MM.1S (cell line): ENCODE measurements at regions not wholly inside any gene's neighbourhood (a gene's known extent, or its start where the extent isn't known, plus 50 kb on each side); places are given as distances from the start of the nearest gene placed in this dataset.
"Not testable (repeated sequence)": the region's sequence is repeated elsewhere in the genome, so short reads cannot be mapped to it uniquely, and the experiment has no call there.

Source experiments
- EZH2 ChIP-seq: fragments of 300-600 bp; sonication (generic); optimal IDR thresholded peaks from 2 replicates; pipeline ENCODE3; 2017; ENCODE audit warnings: low read depth, mild to moderate bottlenecking, antibody characterized with exemption, low read length, mixed read lengths
- TF ChIP-seq, protein P1 (sequence below): fragments of 300-600 bp; sonication (generic); IDR thresholded peaks from 2 replicates; pipeline ENCODE4 v1.5.1; 2016; ENCODE audit warnings: antibody characterized with exemption, low read length, mixed read lengths

DNA sequence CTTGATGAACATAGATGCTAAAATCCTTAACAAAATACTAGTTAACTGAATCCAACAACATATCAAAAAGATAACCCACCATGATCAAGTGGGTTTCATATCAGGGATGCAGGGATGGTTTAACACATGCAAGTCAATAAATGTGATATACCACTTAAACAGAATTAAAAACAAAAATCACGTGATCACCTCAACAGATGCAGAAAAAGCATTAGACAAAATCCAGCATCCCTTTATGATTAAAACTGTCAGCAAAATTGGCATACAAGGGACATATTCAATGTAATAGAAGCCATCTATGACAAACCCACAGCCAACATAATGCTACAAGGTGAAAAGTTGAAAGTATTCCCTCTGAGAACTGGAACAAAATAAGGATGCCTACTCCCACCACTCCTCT lies 124.7 kb upstream of the SOX21 start:
- TF ChIP-seq EZH2: not testable (repeated sequence)
- TF ChIP-seq, protein P1, sequence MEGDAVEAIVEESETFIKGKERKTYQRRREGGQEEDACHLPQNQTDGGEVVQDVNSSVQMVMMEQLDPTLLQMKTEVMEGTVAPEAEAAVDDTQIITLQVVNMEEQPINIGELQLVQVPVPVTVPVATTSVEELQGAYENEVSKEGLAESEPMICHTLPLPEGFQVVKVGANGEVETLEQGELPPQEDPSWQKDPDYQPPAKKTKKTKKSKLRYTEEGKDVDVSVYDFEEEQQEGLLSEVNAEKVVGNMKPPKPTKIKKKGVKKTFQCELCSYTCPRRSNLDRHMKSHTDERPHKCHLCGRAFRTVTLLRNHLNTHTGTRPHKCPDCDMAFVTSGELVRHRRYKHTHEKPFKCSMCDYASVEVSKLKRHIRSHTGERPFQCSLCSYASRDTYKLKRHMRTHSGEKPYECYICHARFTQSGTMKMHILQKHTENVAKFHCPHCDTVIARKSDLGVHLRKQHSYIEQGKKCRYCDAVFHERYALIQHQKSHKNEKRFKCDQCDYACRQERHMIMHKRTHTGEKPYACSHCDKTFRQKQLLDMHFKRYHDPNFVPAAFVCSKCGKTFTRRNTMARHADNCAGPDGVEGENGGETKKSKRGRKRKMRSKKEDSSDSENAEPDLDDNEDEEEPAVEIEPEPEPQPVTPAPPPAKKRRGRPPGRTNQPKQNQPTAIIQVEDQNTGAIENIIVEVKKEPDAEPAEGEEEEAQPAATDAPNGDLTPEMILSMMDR: not testable (repeated sequence)
